HL-60 (cell line): ENCODE measurements at regions not wholly inside any gene's neighbourhood (a gene's known extent, or its start where the extent isn't known, plus 50 kb on each side); places are given as distances from the start of the nearest gene placed in this dataset.

ENCODE experiments used
- DNase-seq, 2 experiments: peaks; one replicate each; pipeline ENCODE4 v3.0.0-alpha.2; 2010 to 2020; ENCODE audit warnings: low read depth in 1 of 2, low spot score in 1 of 2
- H3K27ac ChIP-seq: fragments of 250-450 bp; sonication (Bioruptor Pico); replicated peaks from 2 replicates; pipeline ENCODE4 v1.5.1; 2020; ENCODE audit warnings: mild to moderate bottlenecking, moderate library complexity
- H3K27me3 ChIP-seq: fragments of 250-450 bp; sonication (Bioruptor Pico); 2 replicates; pipeline ENCODE4 v1.5.1; 2021; ENCODE audit warnings: mild to moderate bottlenecking, moderate library complexity; ENCODE audit not compliant: insufficient read depth, poor library complexity, severe bottlenecking
- H3K4me3 ChIP-seq: replicated peaks from 2 replicates; pipeline ENCODE4 v1.5.1; 2011; ENCODE audit warnings: mild to moderate bottlenecking, control low read depth, low read length; ENCODE audit not compliant: insufficient read depth
- CTCF ChIP-seq: IDR thresholded peaks from one replicate; pipeline ENCODE4 v1.5.1; 2011; ENCODE audit warnings: low read length, control low read depth, inconsistent platforms; ENCODE audit not compliant: insufficient read depth
- GABPA ChIP-seq: IDR thresholded peaks from 2 replicates; pipeline ENCODE4 v1.6.1; 2012; ENCODE audit warnings: low read depth
- POLR2AphosphoS5 ChIP-seq: IDR thresholded peaks from 2 replicates; pipeline ENCODE4 v1.6.1; 2012; ENCODE audit warnings: low read depth
- REST ChIP-seq: IDR thresholded peaks from 2 replicates; pipeline ENCODE4 v1.6.1; 2012; ENCODE audit warnings: low read depth; ENCODE audit not compliant: insufficient replicate concordance
- SPI1 ChIP-seq: IDR thresholded peaks from 2 replicates; pipeline ENCODE4 v1.6.1; 2012; ENCODE audit warnings: low read depth, mild to moderate bottlenecking, borderline replicate concordance

GRCh38 chr9:88826181-88826580 is 165.1 kb upstream of the S1PR3 start:
- Histone ChIP-seq H3K27ac (no peak overlapping the region), H3K27me3 (no peaks in the 10 kb centered on the region), H3K4me3 (no peak overlapping the region)
- TF ChIP-seq CTCF, result no peak
- no peak for TF ChIP-seq POLR2AphosphoS5
- TF ChIP-seq GABPA, result no peak
- no peak for TF ChIP-seq SPI1
- TF ChIP-seq REST, result no peak
- DNase-seq, result no peak

- H3K4me3 ChIP-seq, result no peak overlapping the region
- peak in 1 of 2 experiments; percentile 40 for DNase-seq
- no peak overlapping the region for H3K27ac ChIP-seq
- TF ChIP-seq GABPA (no peak), CTCF (no peak), SPI1 (no peak), POLR2AphosphoS5 (no peak), REST (no peak)
- no peaks in the 10 kb centered on the region for H3K27me3 ChIP-seq
These were observed 164.5 kb upstream of the S1PR3 start for GRCh38 chr9:88826771-88827181.

GRCh38 chr9:88828018-88828417 is 163.2 kb upstream of the S1PR3 start:
- no peak for DNase-seq
- Histone ChIP-seq H3K27ac (no peak overlapping the region), H3K4me3 (no peak overlapping the region), H3K27me3 (no peaks in the 10 kb centered on the region)
- TF ChIP-seq CTCF (no peak), REST (no peak), GABPA (no peak), SPI1 (no peak), POLR2AphosphoS5 (no peak)
